NCI-H1048 (cell line): ENCODE measurements at regions not wholly inside any gene's neighbourhood (a gene's known extent, or its start where the extent isn't known, plus 50 kb on each side); places are given as distances from the start of the nearest gene placed in this dataset.

Source experiments
- DNase-seq: peaks from one replicate; lab custom pipeline; 2025; lab: John Stamatoyannopoulos, UW

DNA sequence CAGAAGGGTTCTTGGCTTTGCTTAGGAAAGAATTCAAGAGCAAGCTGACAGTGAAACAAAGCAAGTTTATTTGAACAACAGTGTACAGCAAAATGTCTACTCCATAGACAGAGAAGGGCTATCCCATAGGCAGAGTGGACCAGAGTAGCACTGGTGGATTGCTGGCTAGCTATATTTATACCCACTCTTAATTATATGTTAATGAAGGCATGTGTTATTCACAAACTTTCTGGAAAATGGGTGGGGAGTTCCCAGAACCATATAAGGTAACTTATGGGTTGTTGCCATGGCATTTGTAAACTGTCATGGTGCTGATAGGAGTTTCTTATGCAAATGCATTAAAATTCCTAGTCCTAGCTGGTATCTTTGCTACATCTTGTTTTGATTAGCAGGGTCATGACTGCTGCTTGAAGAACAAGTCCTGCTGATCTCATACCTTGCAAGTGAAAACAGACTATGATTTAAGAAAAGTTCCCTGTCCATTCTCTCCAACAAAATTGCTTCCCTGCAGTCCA is 330.5 kb downstream of the BUD13 start:
- DNase-seq, result no peak

DNA sequence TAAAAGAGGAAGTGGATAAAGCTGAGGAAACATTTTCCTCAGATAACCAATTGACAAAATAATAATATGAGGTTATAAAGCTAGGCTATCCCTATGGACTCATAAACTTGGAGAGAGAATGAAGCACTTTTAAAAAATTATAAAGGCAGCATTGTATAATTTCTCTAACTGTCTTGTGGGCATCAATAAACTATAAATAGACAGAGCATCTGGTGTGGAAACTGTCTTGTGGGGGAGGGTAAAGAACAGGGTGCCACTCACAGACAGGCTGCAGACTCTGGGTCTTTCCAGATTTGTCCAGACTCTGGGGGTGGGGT is 333.5 kb downstream of the BUD13 start:
- no peak for DNase-seq

DNA sequence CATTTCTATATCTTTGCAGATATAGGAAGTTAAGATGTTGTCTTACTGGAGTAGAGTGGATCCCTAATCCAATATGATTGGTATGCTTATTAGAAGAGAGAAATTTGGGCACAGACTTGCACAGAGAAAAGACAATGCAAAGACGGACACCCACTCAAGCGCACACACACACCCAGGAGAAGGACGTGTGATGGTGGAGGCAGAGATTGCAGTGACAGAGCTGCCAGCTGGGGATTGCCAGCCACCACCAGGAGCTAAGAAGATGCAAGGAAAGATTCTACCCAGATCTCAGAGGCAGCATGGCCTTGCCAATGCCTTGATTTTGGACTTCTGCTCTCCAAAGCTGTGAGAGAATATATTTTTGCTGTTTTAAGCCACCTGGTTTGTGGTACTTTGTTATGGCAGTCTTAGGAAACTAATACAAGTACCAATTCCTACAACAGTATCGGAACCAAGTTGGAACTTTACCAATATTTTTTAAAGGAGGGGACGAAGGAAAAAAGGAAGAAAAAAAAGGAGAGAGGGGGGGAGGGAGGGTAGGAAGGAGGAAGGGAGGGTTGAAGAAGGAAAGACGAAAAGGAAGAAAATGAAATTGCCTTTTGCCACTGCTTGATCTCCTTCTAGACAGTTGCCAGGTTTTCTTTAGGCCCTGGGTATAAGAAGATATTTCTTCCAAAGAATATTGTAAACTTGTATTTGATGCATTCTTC is 334.0 kb downstream of the BUD13 start:
- no peak for DNase-seq

DNA sequence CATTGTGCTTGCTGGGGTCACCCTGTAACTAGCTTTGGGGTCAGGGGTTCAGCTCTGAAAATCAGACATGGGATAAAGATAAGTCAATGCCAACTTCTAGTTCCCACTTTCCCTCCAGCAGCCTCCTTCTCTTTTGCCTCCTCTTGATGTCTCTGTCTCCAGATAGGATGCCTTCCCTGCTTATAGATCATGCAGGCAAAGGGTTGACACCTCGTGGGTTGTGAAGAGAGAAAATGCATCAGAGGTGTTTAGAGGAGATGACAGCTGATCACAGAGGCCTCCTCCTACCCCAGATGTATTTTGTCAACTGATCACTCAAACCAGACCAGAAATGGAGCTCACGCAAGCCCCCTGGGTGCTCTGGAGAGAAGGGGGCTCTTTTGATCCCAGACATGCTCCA is 337.8 kb downstream of the BUD13 start:
- DNase-seq, result no peak

DNA sequence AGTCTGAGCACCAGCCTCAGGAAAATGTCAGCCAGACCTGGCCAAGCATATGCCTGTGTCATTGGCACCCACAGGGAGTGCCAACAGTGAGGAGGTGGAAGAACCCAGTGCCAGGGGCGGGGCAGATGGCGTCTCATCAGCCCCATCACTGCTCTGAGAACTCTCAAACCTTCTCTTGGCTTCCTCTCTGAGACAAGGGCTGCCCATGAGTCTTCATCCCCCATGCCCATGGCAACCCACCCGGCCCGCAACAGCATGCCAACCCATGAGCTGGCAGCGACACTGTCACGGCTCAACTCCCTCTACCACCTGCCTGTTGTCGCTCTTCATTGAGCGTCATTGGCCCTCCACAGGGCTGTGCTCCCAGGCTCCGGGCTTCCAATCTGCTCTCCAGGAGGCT is 340.5 kb downstream of the BUD13 start:
- DNase-seq, result no peak

DNA sequence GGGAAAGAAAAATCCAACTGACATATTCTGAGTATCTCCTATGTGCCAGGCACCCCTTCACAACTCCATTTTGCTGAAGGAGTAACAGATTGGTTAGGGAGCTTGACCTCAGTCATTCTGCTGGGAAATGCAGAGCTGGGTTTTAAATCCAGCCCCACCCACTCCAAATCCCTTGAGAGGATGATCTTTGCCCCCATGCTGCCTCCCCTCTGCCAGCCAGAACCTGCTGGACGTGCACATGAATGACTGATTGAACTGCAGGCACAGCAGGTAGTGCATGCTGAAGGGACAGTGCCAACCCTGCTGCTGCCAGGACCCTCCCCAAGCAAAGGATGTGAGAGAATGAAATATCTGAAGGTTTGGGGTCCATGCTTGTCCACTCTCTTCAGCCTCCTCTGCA is 340.9 kb downstream of the BUD13 start:
- no peak for DNase-seq

DNA sequence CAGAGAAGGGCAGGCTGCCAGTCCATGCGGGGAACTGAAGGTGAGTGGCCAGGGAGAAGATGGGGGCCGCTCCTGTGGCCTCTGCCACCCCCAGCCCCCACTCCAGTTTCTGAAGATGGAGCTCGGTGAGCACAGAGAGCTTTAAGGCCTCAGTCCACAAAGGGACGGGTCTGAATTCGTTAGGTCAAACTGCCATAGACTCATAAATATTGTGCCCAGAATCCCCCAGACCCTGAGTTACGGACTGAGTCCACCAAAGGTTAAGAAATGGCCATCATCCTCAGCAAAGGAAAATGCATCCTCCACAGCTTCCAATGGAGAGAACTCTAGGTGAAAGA is 344.2 kb downstream of the BUD13 start:
- DNase-seq, result no peak

DNA sequence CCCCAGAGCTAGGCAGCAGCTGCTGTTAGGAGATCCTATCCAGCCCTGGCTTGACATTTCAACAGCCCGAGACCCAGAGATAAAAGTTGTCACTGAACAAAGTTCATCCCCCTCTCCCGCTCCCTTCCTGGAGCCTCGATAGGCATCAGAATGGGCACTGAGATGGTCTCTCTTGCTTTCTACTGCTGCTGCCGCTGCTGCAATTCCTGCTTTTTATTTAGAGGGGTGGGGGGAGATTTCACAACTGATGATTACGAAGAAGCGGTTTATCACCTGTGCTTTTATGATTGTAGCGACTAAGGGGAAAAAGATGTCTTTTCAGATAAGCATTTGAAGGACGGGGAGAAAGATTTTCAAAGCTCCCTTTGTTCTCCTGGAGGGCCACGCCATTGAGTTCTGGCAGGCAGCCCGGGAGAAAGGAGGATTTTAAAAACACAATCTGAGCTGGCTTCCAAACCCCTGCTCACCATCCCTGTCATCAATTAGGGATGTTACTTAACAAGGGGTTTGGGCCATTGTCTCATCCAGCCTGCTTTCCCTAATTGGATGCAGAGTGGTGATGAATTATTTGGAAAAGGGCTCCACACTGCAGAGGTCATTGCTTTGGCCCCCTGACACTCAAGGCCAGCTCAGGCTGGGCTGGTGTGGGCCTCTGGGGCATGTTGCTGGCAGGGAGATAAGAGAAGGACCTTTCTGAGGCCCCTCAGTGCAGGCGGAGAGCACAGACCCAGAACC is 344.7 kb downstream of the BUD13 start:
- no peak for DNase-seq

DNA sequence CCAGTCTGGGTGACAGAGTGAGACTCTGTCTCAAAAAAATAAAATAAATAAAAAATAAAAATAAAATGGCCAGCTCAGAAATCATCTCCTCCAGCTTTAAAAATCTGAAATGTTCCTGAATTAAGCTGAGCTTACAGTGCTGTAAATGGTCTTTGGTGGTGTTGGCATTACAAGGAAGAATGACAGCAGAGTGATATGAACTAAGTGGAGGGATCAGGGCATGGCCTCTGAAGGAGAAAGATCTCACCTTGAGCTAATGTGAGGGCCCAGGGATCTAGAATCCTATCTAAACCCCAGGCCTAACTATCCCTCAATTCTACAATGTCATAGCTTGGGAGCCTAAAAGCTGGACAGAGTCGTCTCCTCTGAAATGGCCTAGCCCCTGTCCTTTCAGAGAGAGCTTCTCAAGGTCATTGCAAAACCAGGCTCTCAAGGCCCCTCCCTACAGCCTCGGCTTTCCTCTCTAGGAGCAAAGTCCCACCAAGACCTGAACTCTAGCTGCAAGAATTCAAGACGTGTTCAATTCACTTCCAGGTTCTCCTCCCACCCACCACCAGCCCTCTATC is 345.4 kb downstream of the BUD13 start:
- no peak for DNase-seq

DNA sequence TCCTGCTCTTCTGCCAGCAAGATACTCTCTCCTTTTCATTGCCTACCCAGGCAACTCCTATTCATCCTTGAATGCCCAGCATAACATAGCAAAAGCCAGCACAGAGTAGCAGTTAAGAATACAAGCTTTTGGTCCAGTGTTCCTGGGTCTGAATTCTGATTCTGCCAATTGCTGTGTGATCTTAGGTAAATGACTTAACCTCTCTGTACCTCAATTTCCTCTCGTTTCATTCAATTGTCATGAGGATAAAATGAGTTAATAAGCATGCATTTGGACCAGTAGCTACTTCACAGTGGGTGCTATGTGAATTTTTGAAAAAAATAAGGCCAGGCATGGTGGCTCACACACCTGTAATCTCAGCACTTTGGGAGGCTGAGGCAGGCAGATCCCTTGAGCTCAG is 346.0 kb downstream of the BUD13 start:
- DNase-seq, result no peak

DNA sequence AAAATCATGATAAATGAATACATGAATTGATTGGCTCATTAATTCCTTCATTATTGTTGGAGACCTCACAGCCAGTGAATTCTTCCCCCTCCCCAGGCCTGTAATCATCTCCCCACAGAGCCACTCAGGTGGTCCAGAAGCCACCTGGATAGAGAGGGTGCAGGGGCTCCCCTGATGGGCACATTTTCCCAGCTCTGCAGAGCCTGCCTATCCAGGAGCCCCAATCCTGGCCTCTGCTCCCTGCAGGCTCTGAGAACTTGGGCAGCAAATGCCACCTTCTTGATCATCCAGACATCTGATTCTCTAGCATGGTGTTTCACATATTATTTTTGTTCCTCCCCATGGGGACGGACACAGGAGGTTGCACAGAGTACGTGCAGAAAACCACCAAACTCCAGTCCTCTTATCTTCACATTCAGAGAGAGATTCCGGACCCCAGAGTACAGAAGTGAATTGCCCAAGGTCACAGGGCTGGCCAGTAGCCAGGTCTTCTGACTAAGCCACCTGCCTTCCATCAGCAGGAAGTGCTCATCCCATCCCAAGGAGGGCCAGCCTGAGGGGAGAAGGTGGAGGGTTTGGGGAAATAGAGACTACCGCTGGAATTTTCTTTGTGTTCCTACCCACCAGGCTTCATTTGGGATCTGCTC is 348.0 kb downstream of the BUD13 start:
- no peak for DNase-seq

DNA sequence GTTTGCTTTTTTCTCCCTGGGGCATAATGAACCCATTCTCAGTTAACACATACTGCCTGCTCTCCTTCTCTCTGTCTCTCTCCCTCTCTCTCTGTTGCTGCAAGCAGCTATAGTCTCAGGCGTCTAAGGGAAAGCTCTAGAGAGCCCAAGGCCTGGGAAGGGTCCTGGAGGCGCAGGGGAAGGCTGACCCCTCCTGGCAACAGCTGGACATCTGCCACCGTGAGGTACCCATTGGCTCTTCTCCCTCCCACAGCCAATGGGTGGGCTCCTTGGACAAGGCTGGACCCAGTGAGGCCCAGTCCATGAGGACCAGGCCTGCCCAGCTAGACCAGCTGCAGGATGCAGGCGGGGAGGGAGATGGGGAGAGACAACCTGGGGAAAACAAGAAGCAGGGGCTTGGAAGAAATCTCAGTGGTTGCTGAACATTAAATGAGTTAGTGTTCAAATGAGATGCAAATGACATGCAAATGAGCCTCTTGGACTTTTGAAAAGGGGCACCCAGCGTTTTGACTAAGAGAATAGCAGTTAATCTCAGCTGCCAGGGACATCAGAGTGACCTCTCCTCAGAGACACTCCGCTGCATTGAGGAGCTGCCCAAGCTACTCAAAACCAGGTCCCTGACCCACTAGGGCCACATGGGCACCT is 349.7 kb downstream of the BUD13 start:
- no peak for DNase-seq

DNA sequence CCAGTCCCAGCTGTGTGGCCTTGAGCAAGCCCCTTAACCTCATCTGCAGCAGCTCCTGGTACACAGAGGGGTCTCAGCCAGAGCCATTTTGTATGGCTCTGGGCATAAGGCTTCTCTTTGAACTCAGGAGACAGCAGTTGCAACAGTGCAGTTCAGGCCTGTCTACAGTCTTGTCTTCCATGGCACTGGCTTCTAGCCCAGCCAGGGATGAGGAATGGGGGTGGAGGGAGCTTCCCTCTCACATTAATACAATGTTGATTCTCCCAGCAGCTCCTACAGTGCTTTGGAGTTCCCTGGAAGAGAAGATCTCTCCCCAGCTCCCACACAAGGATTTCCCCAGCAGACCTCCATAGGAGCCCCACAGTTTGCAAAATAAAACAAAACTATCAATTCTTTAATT is 350.2 kb downstream of the BUD13 start:
- no peak for DNase-seq

DNA sequence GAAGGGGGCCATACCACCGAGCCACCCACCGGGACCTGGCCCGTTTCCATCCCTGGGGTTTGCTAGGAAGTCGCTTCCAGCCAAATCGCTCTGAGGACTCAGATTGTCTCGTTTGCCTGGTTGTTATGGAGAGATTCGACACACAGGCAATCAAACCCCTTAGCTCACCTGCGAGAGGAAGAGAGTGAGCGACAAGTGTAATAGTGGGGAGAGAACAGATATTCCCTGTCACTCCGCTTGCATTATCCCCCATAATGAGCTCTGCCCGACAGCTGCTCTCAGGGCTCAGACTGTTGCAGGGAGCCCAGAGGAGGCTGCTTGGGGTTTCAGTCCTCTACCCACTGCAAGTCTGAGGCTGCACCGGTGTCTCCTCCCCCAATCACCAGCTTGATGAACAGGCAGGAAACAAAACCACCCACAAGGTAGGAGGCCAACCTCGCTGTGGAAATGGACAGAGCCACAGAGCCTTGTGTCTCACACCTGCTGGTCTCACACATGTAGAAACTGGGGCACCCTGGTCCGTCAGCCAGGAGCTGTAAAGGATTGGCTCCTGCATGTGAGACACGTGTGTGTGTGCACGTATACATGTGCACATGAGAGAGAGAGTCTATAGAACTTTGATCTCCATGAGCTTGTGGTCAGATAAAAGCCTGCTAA is 351.1 kb downstream of the BUD13 start:
- DNase-seq, result no peak

DNA sequence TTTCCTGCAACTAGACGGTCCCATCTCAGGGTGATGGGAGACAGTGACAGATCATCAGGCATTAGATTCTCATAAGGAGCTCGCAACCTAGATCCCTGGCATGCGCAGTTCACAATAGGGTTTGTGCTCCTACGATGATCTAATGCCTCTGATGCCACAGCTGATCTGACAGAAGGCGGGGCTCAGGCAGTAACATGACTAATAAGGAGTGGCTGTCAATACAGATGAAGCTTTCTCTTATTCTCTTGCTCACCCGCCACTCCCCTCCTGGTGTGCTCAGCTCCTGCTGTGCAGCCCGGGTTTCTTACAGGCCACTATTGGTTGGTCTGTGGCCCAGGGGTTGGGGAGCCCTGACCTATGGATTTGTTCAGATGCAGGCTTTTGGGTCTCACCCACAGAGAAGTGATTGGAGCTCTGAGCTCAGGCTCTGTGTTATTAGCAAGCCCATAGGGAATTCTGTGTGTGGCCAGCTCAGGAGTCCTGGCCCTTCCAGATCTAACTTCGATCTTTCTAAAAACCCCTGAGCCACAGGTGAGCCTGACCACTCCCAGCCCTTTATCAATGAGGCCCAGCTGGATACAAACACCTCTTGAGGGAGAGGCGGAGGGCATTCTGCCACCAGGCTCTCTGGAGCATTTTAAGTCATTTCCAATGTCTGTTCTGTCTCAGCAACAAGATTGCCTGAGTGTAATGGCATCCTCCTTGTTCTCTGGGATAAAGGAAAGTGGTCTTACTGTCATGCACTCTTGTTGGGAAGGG is 351.8 kb downstream of the BUD13 start:
- no peak for DNase-seq

DNA sequence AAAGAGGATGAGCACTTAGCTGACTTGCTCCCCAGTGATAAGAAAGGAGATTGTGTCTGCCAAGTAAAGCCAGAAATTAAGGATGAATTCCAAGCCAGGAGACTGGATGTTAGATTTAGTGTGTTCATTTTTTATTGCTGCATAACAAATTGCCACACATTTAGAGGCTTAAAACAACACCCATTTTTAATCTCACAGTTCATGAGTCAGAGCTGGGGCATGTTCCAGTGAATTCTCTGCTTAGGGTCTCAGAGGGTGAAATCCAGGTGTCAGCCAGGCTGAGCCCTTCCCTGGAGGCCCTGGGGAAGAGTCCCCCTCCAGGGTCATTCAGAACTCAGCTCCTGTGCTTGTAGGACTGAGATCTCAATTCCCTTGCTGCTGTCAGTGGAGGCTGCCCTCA is 352.8 kb downstream of the BUD13 start:
- no peak for DNase-seq

DNA sequence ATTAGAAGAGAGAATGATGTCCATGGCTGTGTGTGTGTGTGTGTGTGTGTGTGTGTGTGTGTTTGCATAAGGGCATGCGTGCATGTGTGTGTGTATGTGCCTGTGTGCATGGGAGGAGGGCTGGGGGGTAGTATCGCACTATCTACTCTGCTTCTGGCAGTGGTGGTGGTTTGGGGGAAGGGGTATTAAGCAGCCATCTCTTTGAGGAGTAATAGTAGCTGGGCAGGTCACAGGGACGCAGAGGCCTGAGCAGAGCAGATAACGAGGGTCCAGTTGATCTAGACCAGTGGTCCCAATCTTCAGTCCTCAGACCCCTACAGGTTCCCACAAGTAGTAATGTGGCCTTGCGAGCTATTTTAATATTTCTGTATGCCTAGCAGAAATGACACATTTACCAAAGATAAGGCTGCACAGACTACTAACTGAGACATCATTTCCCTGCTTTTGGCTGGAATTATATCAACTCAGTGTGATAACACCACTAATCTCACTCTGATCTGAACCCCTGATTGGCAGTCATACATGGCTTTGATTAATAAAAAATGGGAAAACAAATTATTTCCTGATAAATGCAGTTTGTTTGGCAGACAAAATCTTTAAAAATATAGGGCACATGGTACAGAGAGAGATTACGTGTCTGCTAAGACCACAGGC is 354.3 kb downstream of the BUD13 start:
- DNase-seq, result no peak

DNA sequence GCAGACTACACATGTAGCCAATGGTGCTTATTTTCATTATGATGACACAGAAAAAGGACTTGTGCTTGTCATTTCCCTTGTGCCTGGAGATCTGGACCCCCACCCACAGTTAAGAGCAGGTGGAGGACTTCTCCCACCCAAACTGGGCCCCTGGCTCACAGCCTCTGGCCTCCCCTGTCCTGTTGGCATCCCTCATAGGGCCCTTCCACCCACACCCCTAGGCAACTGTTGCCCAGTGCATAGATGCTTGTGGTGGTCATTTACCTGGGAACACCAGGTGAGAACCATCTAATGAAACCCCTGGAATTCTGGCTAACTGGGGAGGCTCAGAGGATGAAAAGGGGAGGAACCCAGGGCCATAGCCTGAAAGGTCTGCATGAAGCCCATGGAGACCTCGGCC is 355.9 kb downstream of the BUD13 start:
- no peak for DNase-seq

DNA sequence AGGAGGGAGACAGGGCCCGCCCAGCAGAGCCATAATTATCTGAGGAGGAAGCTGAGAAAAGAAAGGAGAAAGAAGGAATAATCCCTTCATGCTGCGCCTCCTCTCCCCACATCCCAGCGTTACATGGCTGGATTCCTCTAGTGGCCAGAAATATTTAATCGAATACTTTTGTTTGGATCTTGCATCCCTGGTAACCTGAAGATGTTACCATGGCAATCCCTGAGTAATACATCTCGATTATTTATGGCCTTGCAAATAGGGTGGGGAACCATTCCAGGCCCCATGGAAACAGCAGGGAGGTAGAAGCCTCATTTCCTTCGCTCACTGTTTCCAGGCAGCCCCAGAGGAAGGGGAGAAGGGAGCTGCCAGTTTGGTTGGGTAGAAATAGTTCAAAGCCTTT is 357.7 kb downstream of the BUD13 start:
- DNase-seq, result no peak

DNA sequence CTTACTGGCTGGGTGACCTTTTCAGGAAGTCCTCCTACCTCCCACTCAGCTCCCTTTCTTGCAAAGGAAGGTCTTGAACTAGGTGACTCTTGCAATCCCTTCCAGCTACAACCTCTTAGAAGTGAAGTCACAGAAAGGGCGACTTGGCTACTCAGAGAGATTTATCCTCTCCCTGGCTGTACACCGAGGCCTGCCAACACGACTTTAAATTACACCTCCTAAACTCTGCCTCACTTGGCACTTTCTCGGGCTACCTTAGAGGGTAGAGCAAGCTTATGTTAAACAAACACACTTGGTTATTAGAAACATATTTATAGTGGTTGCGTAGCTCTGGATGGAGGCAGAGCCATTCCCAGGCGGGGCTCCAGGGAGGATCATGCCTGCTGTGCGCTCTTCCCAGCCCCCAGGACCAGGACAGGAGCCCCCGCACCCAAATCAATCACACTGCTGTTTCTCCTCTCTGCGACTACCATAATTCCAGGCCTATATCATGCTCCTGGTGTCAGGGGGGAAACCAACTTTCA is 358.4 kb downstream of the BUD13 start:
- no peak for DNase-seq
